Lower leg skin (tissue), 4 donors: ENCODE measurements at regions not wholly inside any gene's neighbourhood (a gene's known extent, or its start where the extent isn't known, plus 50 kb on each side); places are given as distances from the start of the nearest gene placed in this dataset.

Source experiments
- DNase-seq, 2 donors: peaks; one replicate each; pipeline ENCODE4 v3.0.0-alpha.2; 2019; ENCODE audit warnings: low spot score in 2 of 2
- H3K4me3 ChIP-seq: fragments of 200-600 bp; sonication (generic); 2 replicates; pipeline ENCODE4 v1.5.1; 2017; ENCODE audit warnings: mild to moderate bottlenecking, low read depth; ENCODE audit not compliant: poor library complexity, severe bottlenecking
- CTCF ChIP-seq, 3 donors: fragments of 450-650 bp; IDR thresholded peaks; one replicate each; pipeline ENCODE4 v1.5.1; 2016; ENCODE audit warnings: antibody characterized with exemption in 3 of 3, mild to moderate bottlenecking in 3 of 3, moderate library complexity in 2 of 3
- POLR2A ChIP-seq, 2 donors: fragments of 450-650 bp; IDR thresholded peaks; one replicate each; pipeline ENCODE4 v1.6.1; 2016 to 2017; ENCODE audit warnings: antibody characterized with exemption in 2 of 2, mild to moderate bottlenecking in 1 of 2, moderate library complexity in 1 of 2
- WGBS, 2 donors: methylation state at CpG; one replicate each; pipeline ENCODE4 v1.1.5; 2018; 5-methylcytosine and 5-hydroxymethylcytosine counted together
- intact Hi-C: fragments of 100-400 bp; cut with DNase I; formaldehyde crosslinking; loops from one replicate; pipeline ENCODE4 v1.15.0; 2023; ENCODE audit warnings: low total_unique reads

- TF ChIP-seq CTCF (IDR thresholded peaks at IDR 0.05) (no peak), POLR2A (IDR thresholded peaks at IDR 0.05) (no peak)
- no peak for DNase-seq
- intact Hi-C loops: no loop called here
- WGBS, 2 donors: 81 to 85% methylated on average over 5 of the region's 5 CpGs
- no peak overlapping the region for H3K4me3 ChIP-seq
These were observed 704.8 kb downstream of the ARAP2 start for GRCh38 chr4:35539404-35540055.

- no peak for TF ChIP-seq POLR2A (IDR thresholded peaks at IDR 0.05)
- no peak for TF ChIP-seq CTCF (IDR thresholded peaks at IDR 0.05)
- no peak overlapping the region for H3K4me3 ChIP-seq
- DNase-seq: no peak
- WGBS, 2 donors: 86 to 90% methylated on average over 11 to 12 of the region's 12 CpGs
- intact Hi-C loops: no loop called here
These were observed 703.0 kb downstream of the ARAP2 start for GRCh38 chr4:35541146-35541887.

GRCh38 chr4:35541888-35542213, 702.5 kb downstream of the ARAP2 start:
- H3K4me3 ChIP-seq: no peak overlapping the region
- no peak for DNase-seq
- intact Hi-C loops: no loop called here
- TF ChIP-seq CTCF (IDR thresholded peaks at IDR 0.05) (no peak), POLR2A (IDR thresholded peaks at IDR 0.05) (no peak)
- 88 to 96% methylated on average over 5 of the region's 5 CpGs for WGBS, 2 donors

GRCh38 chr4:35548921-35549320, 695.4 kb downstream of the ARAP2 start:
- TF ChIP-seq CTCF (IDR thresholded peaks at IDR 0.05) (no peak), POLR2A (IDR thresholded peaks at IDR 0.05) (no peak)

DNA sequence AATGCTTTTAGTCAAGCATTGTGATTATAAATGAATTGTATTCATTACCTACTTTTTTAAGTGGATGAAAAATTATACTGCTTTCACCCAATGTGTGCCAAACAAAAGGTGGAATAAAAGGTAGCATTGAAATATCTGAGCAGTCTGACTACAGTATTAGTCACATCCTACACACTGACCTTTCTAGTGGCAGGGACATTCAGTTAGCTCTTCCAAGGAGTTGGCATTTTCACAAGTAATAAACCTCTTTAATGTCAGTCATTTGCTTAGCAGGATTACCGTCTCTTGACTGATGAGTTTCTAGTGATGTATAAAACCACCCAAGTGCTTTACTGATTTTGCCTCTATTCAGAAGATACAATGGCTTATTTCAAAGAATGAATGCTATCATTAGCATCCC, 687.9 kb downstream of the ARAP2 start:
- H3K4me3 ChIP-seq: no peak overlapping the region
- no peak for DNase-seq
- intact Hi-C loops: no loop called here
- TF ChIP-seq POLR2A (IDR thresholded peaks at IDR 0.05) (no peak), CTCF (IDR thresholded peaks at IDR 0.05) (no peak)
- WGBS, 2 donors: 74 to 82% methylated on average over 1 of the region's 1 CpG

More at GRCh38 chr4:35548921-35549320, 695.4 kb downstream of the ARAP2 start:
- intact Hi-C loops: no loop called here
- no peak for DNase-seq
- WGBS, 2 donors: 87 to 93% methylated on average over 3 of the region's 3 CpGs
- H3K4me3 ChIP-seq: no peak overlapping the region
